Trophoblast cell (in vitro differentiated cells and primary cell): ENCODE measurements at regions not wholly inside any gene's neighbourhood (a gene's known extent, or its start where the extent isn't known, plus 50 kb on each side); places are given as distances from the start of the nearest gene placed in this dataset.

Experiments
- DNase-seq, 2 donors: peaks; one replicate each; pipeline ENCODE4 v3.0.0-alpha.2; 2016
- H2AFZ ChIP-seq: 2 replicates; pipeline ENCODE4 v1.6.1; 2013; ENCODE audit warnings: low read length, moderate library complexity, mild to moderate bottlenecking; ENCODE audit not compliant: insufficient read depth, poor library complexity
- H2AK5ac ChIP-seq: 2 replicates; pipeline ENCODE4 v1.6.1; 2013; ENCODE audit warnings: mild to moderate bottlenecking, low read length
- H2BK120ac ChIP-seq: 2 replicates; pipeline ENCODE4 v1.6.1; 2013; ENCODE audit warnings: low read length, mild to moderate bottlenecking, moderate library complexity; ENCODE audit not compliant: insufficient read depth, poor library complexity
- H2BK12ac ChIP-seq: 2 replicates; pipeline ENCODE4 v1.6.1; 2013; ENCODE audit warnings: mild to moderate bottlenecking, low read length, moderate library complexity
- H2BK5ac ChIP-seq: 2 replicates; pipeline ENCODE4 v1.6.1; 2013; ENCODE audit warnings: low read length, low read depth, moderate library complexity, mild to moderate bottlenecking; ENCODE audit not compliant: poor library complexity
- H3K14ac ChIP-seq: 2 replicates; pipeline ENCODE4 v1.6.1; 2013; ENCODE audit warnings: mild to moderate bottlenecking, low read length
- H3K18ac ChIP-seq: 2 replicates; pipeline ENCODE4 v1.6.1; 2013; ENCODE audit warnings: mild to moderate bottlenecking, low read length
- H3K23ac ChIP-seq: 2 replicates; pipeline ENCODE4 v1.6.1; 2013; ENCODE audit warnings: low read length
- H3K27ac ChIP-seq: 2 replicates; pipeline ENCODE4 v1.5.1; 2013; ENCODE audit warnings: low read depth, mild to moderate bottlenecking, inconsistent platforms, low read length, moderate library complexity
- H3K27me3 ChIP-seq: 2 replicates; pipeline ENCODE4 v1.6.1; 2013; ENCODE audit warnings: inconsistent platforms, mild to moderate bottlenecking, low read length, moderate library complexity; ENCODE audit not compliant: insufficient read depth
- H3K36me3 ChIP-seq, 2 experiments: 1 replicate in 1 of 2; 2 replicates in 1 of 2; pipeline ENCODE4 v1.6.1; 2013; ENCODE audit warnings: low read length in 2 of 2, mild to moderate bottlenecking in 2 of 2, moderate library complexity in 1 of 2; ENCODE audit not compliant: insufficient read depth in 2 of 2, control insufficient read depth in 1 of 2
- H3K4ac ChIP-seq: 2 replicates; pipeline ENCODE4 v1.6.1; 2013; ENCODE audit warnings: low read depth, mild to moderate bottlenecking, low read length, moderate library complexity
- H3K4me1 ChIP-seq, 2 experiments: 1 replicate in 1 of 2; 2 replicates in 1 of 2; pipeline ENCODE4 v1.6.1; 2013; ENCODE audit warnings: low read length in 2 of 2, mild to moderate bottlenecking in 2 of 2, moderate library complexity in 1 of 2; ENCODE audit not compliant: insufficient read depth in 2 of 2, control insufficient read depth in 1 of 2
- H3K4me2 ChIP-seq: 2 replicates; pipeline ENCODE4 v1.6.1; 2013; ENCODE audit warnings: inconsistent platforms, mild to moderate bottlenecking, low read length, moderate library complexity
- H3K4me3 ChIP-seq: 2 replicates; pipeline ENCODE4 v1.5.1; 2013; ENCODE audit warnings: mild to moderate bottlenecking, low read depth, low read length, inconsistent platforms
- H3K79me1 ChIP-seq: one replicate; pipeline ENCODE4 v1.6.1; 2013; ENCODE audit warnings: low read length
- H3K79me2 ChIP-seq: 2 replicates; pipeline ENCODE4 v1.6.1; 2013; ENCODE audit warnings: low read length, mild to moderate bottlenecking; ENCODE audit not compliant: control insufficient read depth, insufficient read depth, poor library complexity
- H3K9ac ChIP-seq: 2 replicates; pipeline ENCODE4 v1.6.1; 2013; ENCODE audit warnings: mild to moderate bottlenecking, low read length
- H3K9me3 ChIP-seq: 2 replicates; pipeline ENCODE4 v1.6.1; 2013; ENCODE audit warnings: low read depth, mild to moderate bottlenecking, control low read depth, inconsistent platforms, low read length; ENCODE audit not compliant: insufficient read depth
- H4K12ac ChIP-seq: 2 replicates; pipeline ENCODE4 v1.6.1; 2013; ENCODE audit warnings: low read depth, mild to moderate bottlenecking, low read length, moderate library complexity
- H4K8ac ChIP-seq: 2 replicates; pipeline ENCODE4 v1.6.1; 2013; ENCODE audit warnings: low read depth, mild to moderate bottlenecking, low read length, moderate library complexity
- H4K91ac ChIP-seq: one replicate; pipeline ENCODE4 v1.6.1; 2013; ENCODE audit warnings: low read depth, mild to moderate bottlenecking, low read length, moderate library complexity
- WGBS: extraction: QIAGEN DNeasy Blood & Tissue Kit; methylation state at CpG from one replicate; pipeline ENCODE4 v1.1.7; 2013; ENCODE audit warnings: missing lambda C conversion rate; ENCODE audit not compliant: insufficient read length, insufficient coverage; ENCODE audit errors: extremely low coverage; 5-methylcytosine and 5-hydroxymethylcytosine counted together

DNA sequence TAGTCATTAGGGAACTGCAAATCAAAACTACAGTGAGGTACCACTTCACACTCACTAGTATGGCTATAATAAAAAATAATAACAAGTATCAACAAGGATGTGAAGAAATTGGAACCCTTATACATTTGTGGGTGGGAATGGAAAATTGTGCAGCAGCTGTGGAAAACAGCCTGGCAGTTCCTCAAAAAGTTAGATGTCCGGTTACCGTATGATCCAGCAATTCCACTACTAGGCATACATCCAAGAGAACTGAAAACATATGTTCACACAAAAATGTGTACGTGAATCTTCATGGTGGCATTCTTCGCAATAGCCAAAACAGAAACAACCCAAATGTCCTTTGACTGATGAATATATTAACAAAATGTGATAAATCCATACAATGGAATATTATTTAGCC, 187.9 kb upstream of the LYSMD4 start:
- Histone ChIP-seq H3K4me2 (no peak overlapping the region), H2BK120ac (no peak overlapping the region), H4K91ac (no peak overlapping the region), H3K23ac (no peak overlapping the region), H3K79me2 (no peaks in the 10 kb centered on the region), H3K79me1 (no peaks in the 10 kb centered on the region), H3K36me3 (no peaks in the 10 kb centered on the region), H3K9ac (no peak overlapping the region), H2BK5ac (no peak overlapping the region), H4K12ac (no peak overlapping the region), H3K4me1 (peaks cover 2% of the 10 kb centered on the region in 2 experiments), H3K27ac (no peak overlapping the region), H3K4ac (no peak overlapping the region), H2AK5ac (no peak overlapping the region), H3K4me3 (no peak overlapping the region), H4K8ac (no peak overlapping the region), H3K27me3 (peaks cover 3% of the 10 kb centered on the region), H3K18ac (no peak overlapping the region), H2AFZ (no peak overlapping the region), H3K9me3 (peaks cover 2% of the 10 kb centered on the region), H3K14ac (no peak overlapping the region), H2BK12ac (no peak overlapping the region)
- no CpG with 5 or more reads among the region's 4 CpGs for WGBS
- DNase-seq: no peak

DNA sequence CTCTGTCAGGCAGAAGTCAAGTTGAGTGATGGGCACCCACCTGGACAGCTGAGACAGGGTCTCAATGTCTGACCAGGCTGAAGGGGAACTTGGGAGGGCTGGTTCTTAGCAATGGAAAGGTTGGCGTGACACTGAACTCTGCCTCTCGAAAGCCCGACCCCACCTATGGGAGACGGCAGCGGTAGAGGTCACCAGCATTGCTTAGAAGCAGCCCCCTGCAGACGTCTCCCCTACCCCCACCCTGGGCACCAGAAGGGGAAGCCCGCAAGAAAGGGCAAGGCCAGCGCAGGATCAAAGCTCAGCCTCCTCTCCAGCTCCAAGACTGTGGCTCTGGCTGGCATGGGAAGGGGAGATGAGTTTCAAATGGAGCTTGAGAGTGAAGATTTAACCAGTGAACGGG, 184.8 kb upstream of the LYSMD4 start:
- no CpG with 5 or more reads among the region's 9 CpGs for WGBS
- Histone ChIP-seq H3K4me2 (no peak overlapping the region), H2BK120ac (no peak overlapping the region), H3K9ac (no peak overlapping the region), H3K4ac (no peak overlapping the region), H3K27me3 (no peaks in the 10 kb centered on the region), H3K4me3 (no peak overlapping the region), H3K23ac (no peak overlapping the region), H3K36me3 (no peaks in the 10 kb centered on the region), H3K18ac (no peak overlapping the region), H3K4me1 (peaks cover 0 to 2% of the 10 kb centered on the region in 2 experiments), H4K8ac (no peak overlapping the region), H2AK5ac (no peak overlapping the region), H2AFZ (no peak overlapping the region), H3K27ac (no peak overlapping the region), H2BK5ac (no peak overlapping the region), H4K12ac (no peak overlapping the region), H3K14ac (no peak overlapping the region), H2BK12ac (no peak overlapping the region), H3K79me2 (no peaks in the 10 kb centered on the region), H3K79me1 (no peaks in the 10 kb centered on the region), H3K9me3 (peaks cover 2% of the 10 kb centered on the region), H4K91ac (no peak overlapping the region)
- no peak for DNase-seq

DNA sequence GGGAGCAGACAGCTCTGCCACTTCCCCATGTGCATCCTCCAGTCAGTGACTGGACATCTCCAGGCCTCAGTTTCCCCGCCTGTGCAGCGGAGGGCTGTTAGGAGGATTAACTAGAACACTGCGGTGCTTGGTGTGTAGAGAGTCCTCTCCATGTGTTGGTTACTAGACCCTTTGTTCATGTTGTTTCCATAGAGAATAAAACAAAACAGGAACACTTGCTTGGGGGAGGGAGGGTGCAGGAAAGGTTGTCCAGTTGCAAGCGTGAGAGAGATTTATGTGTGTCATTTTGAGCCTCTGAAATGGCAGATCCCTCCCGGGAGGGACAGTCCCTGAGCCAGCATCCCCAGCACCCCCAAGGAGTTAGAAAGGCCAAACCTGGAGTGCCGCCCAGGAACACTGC, 184.0 kb upstream of the LYSMD4 start:
- Histone ChIP-seq H3K9me3 (peaks cover 2% of the 10 kb centered on the region), H3K79me2 (no peaks in the 10 kb centered on the region), H3K23ac (no peak overlapping the region), H2BK5ac (no peak overlapping the region), H2AFZ (no peak overlapping the region), H3K79me1 (no peaks in the 10 kb centered on the region), H3K4me3 (no peak overlapping the region), H4K12ac (no peak overlapping the region), H4K91ac (no peak overlapping the region), H3K14ac (no peak overlapping the region), H3K27ac (no peak overlapping the region), H2AK5ac (no peak overlapping the region), H2BK120ac (no peak overlapping the region), H3K4me2 (no peak overlapping the region), H3K4me1 (peaks cover 0 to 2% of the 10 kb centered on the region in 2 experiments), H3K9ac (no peak overlapping the region), H3K18ac (no peak overlapping the region), H2BK12ac (no peak overlapping the region), H3K36me3 (no peaks in the 10 kb centered on the region), H4K8ac (no peak overlapping the region), H3K4ac (no peak overlapping the region), H3K27me3 (no peaks in the 10 kb centered on the region)
- WGBS: no CpG with 5 or more reads among the region's 6 CpGs
- no peak for DNase-seq

DNA sequence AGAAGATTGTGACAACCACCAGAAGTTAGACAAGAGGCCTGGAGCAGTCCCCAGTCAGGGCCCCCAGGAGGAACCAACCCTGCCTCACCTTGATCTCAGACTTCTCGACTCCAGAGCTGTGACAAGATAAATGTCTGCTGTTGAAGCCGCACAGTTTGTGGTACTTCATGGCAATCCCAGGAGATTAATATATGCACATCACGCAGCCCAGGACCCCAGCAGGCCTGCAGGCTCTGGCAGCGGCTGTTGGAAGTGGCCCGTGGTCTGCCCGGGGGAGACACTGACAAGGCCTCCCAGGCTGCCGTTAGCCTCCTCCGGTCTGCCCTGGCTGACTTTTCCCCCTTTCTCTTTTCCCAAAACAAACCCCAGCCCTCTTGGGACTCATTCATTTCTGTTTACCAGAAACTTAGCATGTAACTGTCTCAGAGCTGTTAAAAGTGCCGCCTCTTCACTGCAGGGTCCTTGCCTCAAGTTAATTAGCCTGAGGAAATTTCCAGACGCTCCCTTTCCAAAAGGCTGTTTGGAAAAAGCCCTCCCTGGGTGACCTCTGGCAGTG, 183.5 kb upstream of the LYSMD4 start:
- DNase-seq: no peak
- Histone ChIP-seq H3K4me2 (no peak overlapping the region), H3K18ac (no peak overlapping the region), H3K9me3 (peaks cover 2% of the 10 kb centered on the region), H3K23ac (no peak overlapping the region), H3K79me1 (no peaks in the 10 kb centered on the region), H2BK12ac (no peak overlapping the region), H2BK5ac (no peak overlapping the region), H2BK120ac (no peak overlapping the region), H3K4me1 (peaks cover 0 to 2% of the 10 kb centered on the region in 2 experiments), H3K9ac (no peak overlapping the region), H4K12ac (no peak overlapping the region), H4K91ac (no peak overlapping the region), H3K4ac (no peak overlapping the region), H3K27me3 (no peaks in the 10 kb centered on the region), H3K79me2 (no peaks in the 10 kb centered on the region), H3K4me3 (no peak overlapping the region), H2AFZ (no peak overlapping the region), H3K27ac (no peak overlapping the region), H3K14ac (no peak overlapping the region), H2AK5ac (no peak overlapping the region), H4K8ac (no peak overlapping the region), H3K36me3 (no peaks in the 10 kb centered on the region)
- WGBS: no CpG with 5 or more reads among the region's 10 CpGs
